Common myeloid progenitor, CD34-positive (primary cell): ENCODE measurements at regions not wholly inside any gene's neighbourhood (a gene's known extent, or its start where the extent isn't known, plus 50 kb on each side); places are given as distances from the start of the nearest gene placed in this dataset.

Experiments
- CTCF ChIA-PET: fragments of 350-600 bp; sonication (Branson Sonifier 250); formaldehyde crosslinking; loops from one replicate; lab custom pipeline; 2021; ENCODE audit warnings: antibody characterized with exemption; lab: Charles Lee
- POLR2A ChIA-PET: fragments of 350-600 bp; sonication (Branson Sonifier 250); formaldehyde crosslinking; loops from one replicate; lab custom pipeline; 2021; ENCODE audit warnings: antibody characterized with exemption; lab: Charles Lee
- DNase-seq, 3 donors: peaks; one replicate each; pipeline versions ENCODE4 v3.0.0 to v3.0.0-alpha.2; 2013
- H3K27ac ChIP-seq, 2 experiments: 1 replicate in 1 of 2; 2 replicates in 1 of 2; pipeline ENCODE4 v1.7.0; 2013; ENCODE audit warnings: inconsistent platforms in 2 of 2, low read length in 2 of 2, mild to moderate bottlenecking in 2 of 2, low read depth in 1 of 2, moderate library complexity in 1 of 2; ENCODE audit not compliant: severe bottlenecking in 2 of 2, insufficient read depth in 1 of 2, poor library complexity in 1 of 2
- H3K27me3 ChIP-seq, 5 experiments: replicated peaks in 2 of 5; 1 replicate in 3 of 5; 2 replicates in 2 of 5; pipeline versions ENCODE4 v1.6.1 to v1.7.0; 2013; ENCODE audit warnings: low read length in 4 of 5, mild to moderate bottlenecking in 2 of 5, moderate library complexity in 2 of 5, inconsistent platforms in 1 of 5; ENCODE audit not compliant: insufficient read depth in 5 of 5, control insufficient read depth in 4 of 5
- H3K36me3 ChIP-seq, 4 experiments: 1 replicate in 2 of 4; 2 replicates in 2 of 4; pipeline versions ENCODE4 v1.6.1 to v1.7.0; 2013; ENCODE audit warnings: low read length in 3 of 4, control low read depth in 1 of 4, mild to moderate bottlenecking in 1 of 4; ENCODE audit not compliant: control insufficient read depth in 4 of 4, insufficient read depth in 4 of 4
- H3K4me1 ChIP-seq, 4 experiments: 1 replicate in 3 of 4; 2 replicates in 1 of 4; pipeline versions ENCODE4 v1.6.1 to v1.7.1; 2013; ENCODE audit warnings: low read length in 3 of 4, mild to moderate bottlenecking in 3 of 4, control low read depth in 1 of 4, inconsistent platforms in 1 of 4, moderate library complexity in 1 of 4; ENCODE audit not compliant: control insufficient read depth in 4 of 4, insufficient read depth in 4 of 4; ENCODE audit errors: control extremely low read depth in 1 of 4
- H3K4me3 ChIP-seq, 7 experiments: 1 replicate in 4 of 7; 2 replicates in 3 of 7; pipeline versions ENCODE4 v1.5.1 to v1.7.0; 2013; ENCODE audit warnings: mild to moderate bottlenecking in 7 of 7, low read length in 6 of 7, moderate library complexity in 6 of 7, inconsistent platforms in 2 of 7, low read depth in 2 of 7, control low read depth in 1 of 7; ENCODE audit not compliant: insufficient read depth in 4 of 7, control insufficient read depth in 1 of 7; ENCODE audit errors: extremely low read depth in 1 of 7
- H3K9me3 ChIP-seq, 5 experiments: 1 replicate in 4 of 5; 2 replicates in 1 of 5; pipeline versions ENCODE4 v1.6.1 to v1.7.1; 2013; ENCODE audit warnings: low read length in 4 of 5, mild to moderate bottlenecking in 2 of 5, inconsistent platforms in 1 of 5, low read depth in 1 of 5, moderate library complexity in 1 of 5; ENCODE audit not compliant: control insufficient read depth in 4 of 5, insufficient read depth in 2 of 5; ENCODE audit errors: control extremely low read depth in 1 of 5
- WGBS: methylation state at CpG from one replicate; pipeline ENCODE4 v1.1.5; 2013; ENCODE audit not compliant: insufficient coverage; 5-methylcytosine and 5-hydroxymethylcytosine counted together

DNA sequence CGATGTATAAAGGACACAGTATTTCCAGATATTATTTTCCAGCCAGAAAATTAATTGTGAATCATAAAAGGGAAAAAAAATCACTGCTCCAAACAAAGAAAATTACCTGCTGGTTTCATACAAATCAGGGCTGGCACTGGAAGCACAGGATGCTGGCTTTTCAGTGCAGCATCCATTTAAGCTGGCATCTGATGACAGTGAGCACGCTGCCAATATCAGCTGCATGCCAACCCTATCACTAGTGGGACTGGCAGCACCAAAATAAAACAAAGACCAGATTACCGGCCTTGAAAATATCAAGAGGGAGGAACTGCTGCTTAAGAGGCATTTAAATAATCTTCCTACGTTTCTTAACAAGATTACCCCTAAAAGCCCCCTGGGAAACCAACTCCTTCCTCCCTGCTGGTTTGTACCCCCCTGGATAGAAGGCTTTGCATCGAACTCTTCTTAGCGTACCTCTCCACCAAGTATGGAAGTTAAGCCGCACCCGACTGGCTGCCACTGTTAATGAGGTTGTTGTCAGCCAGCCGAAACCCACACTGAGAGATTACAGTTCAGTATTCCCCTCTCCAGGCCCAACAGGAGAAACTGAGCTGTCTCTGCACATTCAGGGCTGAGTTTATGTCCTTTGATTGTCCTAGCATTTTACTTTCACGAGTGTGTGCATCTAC lies 257.8 kb downstream of the EFNB2 start:
- H3K27ac ChIP-seq: no peak overlapping the region
- peaks cover 0 to 5% (median 0%) of the 10 kb centered on the region in 5 experiments for H3K27me3 ChIP-seq
- ChIA-PET POLR2A (no interaction called here), CTCF (no interaction called here)
- 96% methylated on average over 3 of the region's 10 CpGs for WGBS
- H3K4me1 ChIP-seq: no peaks in the 10 kb centered on the region
- no peaks in the 10 kb centered on the region for H3K36me3 ChIP-seq
- H3K4me3 ChIP-seq: no peak overlapping the region
- DNase-seq: no peak
- H3K9me3 ChIP-seq: peaks cover 0 to under 1% (median 0%) of the 10 kb centered on the region in 5 experiments

DNA sequence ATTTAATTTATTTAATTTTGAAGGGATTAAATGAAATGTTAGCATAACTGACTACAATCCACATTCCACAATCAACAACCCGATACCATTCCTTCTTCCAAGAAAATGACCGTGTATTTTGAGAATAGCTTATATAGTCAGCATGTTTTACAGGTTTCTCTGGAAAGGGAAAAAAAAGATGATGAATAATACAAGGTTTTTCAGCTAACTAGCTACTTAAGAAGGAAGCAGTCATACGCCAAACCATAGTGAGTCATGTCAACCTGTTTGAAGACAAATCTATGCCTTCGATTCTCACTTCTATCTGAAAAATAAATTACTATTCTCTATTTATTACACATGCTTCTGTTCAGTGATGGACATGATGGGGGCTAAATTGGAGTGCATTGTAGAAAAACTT lies 258.6 kb downstream of the EFNB2 start:
- H3K4me1 ChIP-seq: no peaks in the 10 kb centered on the region
- H3K27me3 ChIP-seq: peaks cover 0 to 5% (median 0%) of the 10 kb centered on the region in 5 experiments
- POLR2A ChIA-PET: interaction anchor here (0.6 kb wide), 1 partner anchor 452 kb away, joined by 3 read pairs; no protein-coding TSS in a partner anchor
- DNase-seq: no peak
- no peaks in the 10 kb centered on the region for H3K9me3 ChIP-seq
- no peak overlapping the region for H3K4me3 ChIP-seq
- no peaks in the 10 kb centered on the region for H3K36me3 ChIP-seq
- H3K27ac ChIP-seq: no peak overlapping the region
- WGBS: no CpG with 5 or more reads among the region's 4 CpGs
- CTCF ChIA-PET: no interaction called here

DNA sequence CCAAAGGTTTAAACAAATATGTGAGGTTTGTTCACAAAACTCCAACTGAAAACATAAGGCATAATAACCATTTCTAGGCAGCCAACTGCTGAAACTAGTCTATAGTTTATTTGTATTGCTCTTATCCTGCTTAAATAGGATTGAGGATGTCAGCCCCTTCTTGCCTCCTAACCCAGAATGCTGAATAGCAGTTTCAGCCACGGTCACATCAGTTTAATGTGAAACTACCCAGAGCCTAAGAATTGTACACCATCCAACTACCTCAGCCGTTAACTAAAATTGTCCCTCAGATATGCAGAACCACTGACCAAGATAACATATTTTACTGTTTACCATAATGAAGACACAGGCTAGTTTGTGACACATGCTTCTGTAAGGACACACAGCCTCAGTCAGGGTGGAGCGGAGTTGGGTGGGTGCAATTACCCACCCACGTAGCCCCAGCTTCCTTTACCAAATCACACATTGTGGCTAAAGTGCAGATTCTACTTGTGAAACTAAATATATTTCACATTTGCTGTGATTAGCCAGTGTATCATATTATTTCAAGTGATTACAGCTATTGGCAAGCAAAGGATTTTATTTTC lies 259.9 kb downstream of the EFNB2 start:
- Histone ChIP-seq H3K9me3 (no peaks in the 10 kb centered on the region), H3K27me3 (peaks cover 0 to 3% (median 0%) of the 10 kb centered on the region in 5 experiments), H3K27ac (no peak overlapping the region), H3K36me3 (no peaks in the 10 kb centered on the region), H3K4me3 (no peak overlapping the region), H3K4me1 (no peaks in the 10 kb centered on the region)
- no peak for DNase-seq
- ChIA-PET POLR2A (no interaction called here), CTCF (no interaction called here)
- 100% methylated on average over 4 of the region's 4 CpGs for WGBS

DNA sequence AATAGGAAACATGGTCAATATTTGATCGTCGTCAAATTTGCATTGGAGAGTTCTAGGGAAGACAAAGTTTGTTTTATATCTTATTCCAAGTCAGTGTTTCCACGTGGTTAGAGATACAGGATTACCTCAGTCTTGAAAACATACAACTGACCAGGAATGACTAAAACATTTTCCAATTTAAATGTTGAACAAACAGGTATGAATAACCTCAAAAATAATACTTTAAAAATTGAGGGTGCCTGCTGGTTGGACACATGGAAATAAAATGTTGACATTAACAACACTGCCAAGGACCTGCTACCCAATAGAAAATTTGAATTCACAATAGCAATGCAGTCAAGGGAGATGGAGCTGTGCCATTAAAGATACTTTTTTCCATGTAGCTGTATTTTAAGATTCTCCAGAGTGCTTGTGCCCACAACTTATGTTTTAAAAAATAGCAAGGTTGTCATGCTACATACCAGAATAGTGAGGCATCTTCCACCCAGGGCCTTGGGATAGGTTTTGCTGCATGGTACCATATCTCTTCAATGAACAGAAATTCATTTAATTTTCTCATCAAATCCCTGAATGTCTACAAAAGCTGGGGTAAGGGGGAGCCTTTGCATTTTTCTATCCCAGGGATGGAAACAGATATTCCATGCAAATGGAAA lies 260.8 kb downstream of the EFNB2 start:
- H3K36me3 ChIP-seq: no peaks in the 10 kb centered on the region
- no CpG with 5 or more reads among the region's 3 CpGs for WGBS
- ChIA-PET CTCF (interaction anchor here (0.7 kb wide), 1 partner anchor 264 kb away, joined by 3 read pairs; no protein-coding TSS in a partner anchor), POLR2A (no interaction called here)
- DNase-seq: no peak
- H3K4me1 ChIP-seq: no peaks in the 10 kb centered on the region
- peaks cover 0 to 3% (median 0%) of the 10 kb centered on the region in 5 experiments for H3K27me3 ChIP-seq
- H3K27ac ChIP-seq: no peak overlapping the region
- H3K9me3 ChIP-seq: no peaks in the 10 kb centered on the region
- H3K4me3 ChIP-seq: no peak overlapping the region

DNA sequence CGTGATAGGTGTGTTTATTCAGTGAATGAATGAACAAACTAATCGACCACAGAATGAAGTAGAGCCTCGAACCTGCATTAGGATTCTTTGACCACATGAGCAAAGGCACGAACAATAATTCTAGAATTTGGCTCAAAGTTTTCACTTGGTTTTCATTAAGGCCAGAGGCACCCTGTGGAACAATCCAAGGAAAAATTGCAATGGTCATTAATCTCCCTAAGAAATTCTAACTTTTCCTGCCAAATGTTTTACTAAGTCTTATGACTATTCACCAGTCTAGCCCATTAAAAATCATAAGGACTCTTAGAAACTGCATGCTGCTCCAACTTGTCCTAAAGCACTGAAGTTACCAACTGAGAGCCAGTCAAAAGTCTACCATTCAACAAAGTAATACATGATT lies 271.7 kb downstream of the EFNB2 start:
- 96% methylated on average over 4 of the region's 4 CpGs for WGBS
- no peak overlapping the region for H3K4me3 ChIP-seq
- H3K36me3 ChIP-seq: no peaks in the 10 kb centered on the region
- ChIA-PET CTCF (no interaction called here), POLR2A (no interaction called here)
- peaks cover 0 to 13% (median 4%) of the 10 kb centered on the region in 5 experiments for H3K9me3 ChIP-seq
- no peak for DNase-seq
- no peaks in the 10 kb centered on the region for H3K4me1 ChIP-seq
- H3K27me3 ChIP-seq: no peaks in the 10 kb centered on the region
- H3K27ac ChIP-seq: no peak overlapping the region

DNA sequence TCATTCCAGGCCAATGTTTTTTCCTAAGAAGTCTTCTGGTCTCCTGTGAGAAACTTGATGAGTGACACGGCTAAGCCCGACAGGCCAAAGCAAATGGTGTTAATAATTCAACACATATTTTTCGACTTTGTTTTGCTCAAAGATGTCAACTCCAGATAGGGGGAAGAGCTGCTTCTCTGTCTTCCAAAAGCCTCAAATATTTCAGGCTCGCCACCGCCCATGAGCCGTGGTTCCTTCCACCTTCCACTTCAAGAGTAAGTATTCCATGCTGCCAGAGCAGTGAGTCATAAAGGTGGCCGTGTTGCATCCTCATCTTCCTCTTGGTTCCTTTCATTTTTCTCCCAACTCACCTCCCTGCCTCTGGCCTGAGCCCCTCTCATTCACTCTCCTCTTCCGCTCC lies 272.6 kb downstream of the EFNB2 start:
- POLR2A ChIA-PET: no interaction called here
- no peak overlapping the region for H3K4me3 ChIP-seq
- CTCF ChIA-PET: no interaction called here
- DNase-seq: no peak
- H3K27ac ChIP-seq: no peak overlapping the region
- no peaks in the 10 kb centered on the region for H3K27me3 ChIP-seq
- WGBS: 98% methylated on average over 8 of the region's 8 CpGs
- H3K9me3 ChIP-seq: peaks cover 0 to 13% (median 4%) of the 10 kb centered on the region in 5 experiments
- no peaks in the 10 kb centered on the region for H3K4me1 ChIP-seq
- no peaks in the 10 kb centered on the region for H3K36me3 ChIP-seq

DNA sequence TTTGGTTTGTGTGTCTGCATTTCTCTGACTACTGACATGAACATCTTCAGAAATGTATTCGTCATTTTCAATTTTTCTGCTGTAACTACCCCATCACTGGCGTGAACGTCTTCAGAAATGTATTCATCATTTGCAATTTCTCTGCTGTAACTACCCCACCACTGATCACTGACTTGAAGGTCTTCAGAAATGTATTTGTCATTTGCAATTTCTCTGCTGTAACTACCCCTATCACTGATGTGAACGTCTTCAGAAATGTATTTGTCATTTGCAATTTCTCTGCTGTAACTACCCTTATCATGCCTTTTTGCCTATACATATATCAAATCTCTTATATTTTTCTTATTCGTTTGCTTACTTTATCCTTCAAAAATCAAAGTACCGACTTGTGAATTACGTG lies 274.0 kb downstream of the EFNB2 start:
- no peak for DNase-seq
- ChIA-PET CTCF (no interaction called here), POLR2A (no interaction called here)
- no peak overlapping the region for H3K27ac ChIP-seq
- 100% methylated on average over 5 of the region's 7 CpGs for WGBS
- no peaks in the 10 kb centered on the region for H3K36me3 ChIP-seq
- no peaks in the 10 kb centered on the region for H3K27me3 ChIP-seq
- no peak overlapping the region for H3K4me3 ChIP-seq
- H3K4me1 ChIP-seq: no peaks in the 10 kb centered on the region
- peaks cover 0 to 13% (median 4%) of the 10 kb centered on the region in 5 experiments for H3K9me3 ChIP-seq
